Mucosa of descending colon (tissue), 3 donors: ENCODE measurements at regions not wholly inside any gene's neighbourhood (a gene's known extent, or its start where the extent isn't known, plus 50 kb on each side); places are given as distances from the start of the nearest gene placed in this dataset.
A peak's percentile ranks its signal among the peaks of the same experiment; 100 is the strongest.

Experiments
- ATAC-seq: fragments of 200-7000 bp; cut with Tn5 transposase; one replicate; pipeline ENCODE4 v1.9.1; 2020; ENCODE audit warnings: mild to moderate bottlenecking, moderate library complexity
- DNase-seq, 3 donors: peaks; one replicate each; pipeline ENCODE4 v3.0.0-alpha.2; 2020
- H3K36me3 ChIP-seq: fragments of 200-600 bp; one replicate; pipeline ENCODE4 v1.8.0; 2021; ENCODE audit warnings: low read depth, mild to moderate bottlenecking
- H3K4me1 ChIP-seq: fragments of 200-600 bp; one replicate; pipeline ENCODE4 v1.8.0; 2021; ENCODE audit warnings: low read depth, mild to moderate bottlenecking
- H3K4me3 ChIP-seq: fragments of 200-600 bp; one replicate; pipeline ENCODE4 v1.8.0; 2021; ENCODE audit warnings: mild to moderate bottlenecking
- H3K9me3 ChIP-seq: fragments of 200-600 bp; one replicate; pipeline ENCODE4 v1.8.0; 2021; ENCODE audit warnings: mild to moderate bottlenecking
- CTCF ChIP-seq: fragments of 200-600 bp; IDR thresholded peaks from one replicate; pipeline ENCODE4 v1.8.0; 2022; ENCODE audit warnings: antibody characterized with exemption, mild to moderate bottlenecking
- intact Hi-C, 2 donors: fragments of 100-400 bp; cut with DNase I in 1 of 2; cut with micrococcal nuclease in 1 of 2; formaldehyde crosslinking; loops; one replicate each; pipeline versions ENCODE4 v1.11.0 to v1.11.1; 2022; cut with DNase I, micrococcal nuclease
- donor health status: DM: no; HTN: no; CAD: no; lungs with moderate emphysema.
- donor health status: DM: no; HTN: no; CAD: no.
- donor health status: DM: no; HTN: yes; CAD: no.

GRCh38 chr3:11096266-11097139 is 57.8 kb upstream of the HRH1 start:
- ATAC-seq = peak; percentile 81
- H3K9me3 ChIP-seq = no peaks in the 10 kb centered on the region
- H3K36me3 ChIP-seq = no peaks in the 10 kb centered on the region
- H3K4me3 ChIP-seq = no peak overlapping the region
- no peak for TF ChIP-seq CTCF
- peaks cover 5% of the 10 kb centered on the region for H3K4me1 ChIP-seq
- peak; percentile 45 to 62 (median 48) for DNase-seq
- intact Hi-C loops = no loop called here

- no peak for TF ChIP-seq CTCF
- DNase-seq = no peak
- Histone ChIP-seq H3K4me3 (no peak overlapping the region), H3K9me3 (peaks cover 3% of the 10 kb centered on the region), H3K4me1 (peaks cover 5% of the 10 kb centered on the region), H3K36me3 (no peaks in the 10 kb centered on the region)
- intact Hi-C loops = no loop called here
- no peak for ATAC-seq
Measured at GRCh38 chr3:11099306-11099705, 55.0 kb upstream of the HRH1 start.
